Neuronal stem cell (in vitro differentiated cells): ENCODE measurements at regions not wholly inside any gene's neighbourhood (a gene's known extent, or its start where the extent isn't known, plus 50 kb on each side); places are given as distances from the start of the nearest gene placed in this dataset.

Experiments
- DNase-seq: peaks from one replicate; pipeline ENCODE4 v3.0.0-alpha.2; 2013; ENCODE audit warnings: low spot score
- H2AFZ ChIP-seq: one replicate; pipeline ENCODE4 v1.6.1; 2013; ENCODE audit warnings: mild to moderate bottlenecking, low read length, inconsistent platforms
- H2AK5ac ChIP-seq: 2 replicates; pipeline ENCODE4 v1.6.1; 2013; ENCODE audit warnings: low read depth, mild to moderate bottlenecking, inconsistent platforms, low read length, moderate library complexity, mixed read lengths
- H2BK120ac ChIP-seq: 2 replicates; pipeline ENCODE4 v1.6.1; 2013; ENCODE audit warnings: low read depth, mild to moderate bottlenecking, inconsistent platforms, low read length, moderate library complexity, mixed read lengths
- H2BK12ac ChIP-seq: one replicate; pipeline ENCODE4 v1.6.1; 2013; ENCODE audit warnings: low read length, inconsistent platforms
- H2BK15ac ChIP-seq: 2 replicates; pipeline ENCODE4 v1.6.1; 2013; ENCODE audit warnings: mild to moderate bottlenecking, low read length, inconsistent platforms, mixed read lengths
- H2BK5ac ChIP-seq: one replicate; pipeline ENCODE4 v1.6.1; 2013; ENCODE audit warnings: inconsistent platforms, mild to moderate bottlenecking, low read length, moderate library complexity
- H3K14ac ChIP-seq: one replicate; pipeline ENCODE4 v1.6.1; 2013; ENCODE audit warnings: low read length, inconsistent platforms
- H3K18ac ChIP-seq: 2 replicates; pipeline ENCODE4 v1.6.1; 2013; ENCODE audit warnings: low read length, inconsistent platforms
- H3K23ac ChIP-seq: 2 replicates; pipeline ENCODE4 v1.6.1; 2013; ENCODE audit warnings: low read depth, mild to moderate bottlenecking, mixed read lengths, low read length, inconsistent platforms; ENCODE audit not compliant: poor library complexity
- H3K27ac ChIP-seq: replicated peaks from 3 replicates; pipeline ENCODE4 v1.5.1; 2013; ENCODE audit warnings: low read length, inconsistent platforms
- H3K27me3 ChIP-seq, 3 experiments: 2 replicates each; pipeline ENCODE4 v1.6.1; 2013; ENCODE audit warnings: low read length in 3 of 3, mild to moderate bottlenecking in 2 of 3, inconsistent platforms in 1 of 3, low read depth in 1 of 3, mixed read lengths in 1 of 3, moderate library complexity in 1 of 3; ENCODE audit not compliant: control insufficient read depth in 3 of 3, insufficient read depth in 3 of 3
- H3K36me3 ChIP-seq, 2 donors: replicated peaks in 1 of 2; 2 replicates each; pipeline ENCODE4 v1.6.1; 2013; ENCODE audit warnings: low read length in 2 of 2; ENCODE audit not compliant: control insufficient read depth in 2 of 2, insufficient read depth in 2 of 2
- H3K4ac ChIP-seq: 2 replicates; pipeline ENCODE4 v1.6.1; 2013; ENCODE audit warnings: inconsistent platforms, mild to moderate bottlenecking, low read length, moderate library complexity
- H3K4me1 ChIP-seq, 2 donors: 1 replicate in 1 of 2; 2 replicates in 1 of 2; pipeline ENCODE4 v1.6.1; 2013; ENCODE audit warnings: low read length in 2 of 2, low read depth in 1 of 2; ENCODE audit not compliant: control insufficient read depth in 2 of 2, insufficient read depth in 1 of 2
- H3K4me2 ChIP-seq: one replicate; pipeline ENCODE4 v1.6.1; 2013; ENCODE audit warnings: mild to moderate bottlenecking, low read length, inconsistent platforms; ENCODE audit not compliant: insufficient read depth, poor library complexity, severe bottlenecking
- H3K4me3 ChIP-seq, 2 donors: 2 replicates each; pipeline ENCODE4 v1.5.1; 2013; ENCODE audit warnings: low read length in 2 of 2, mild to moderate bottlenecking in 2 of 2, inconsistent platforms in 1 of 2, moderate library complexity in 1 of 2
- H3K79me1 ChIP-seq: one replicate; pipeline ENCODE4 v1.6.1; 2013; ENCODE audit warnings: low read depth, mild to moderate bottlenecking, inconsistent platforms, low read length, moderate library complexity
- H3K9ac ChIP-seq: one replicate; pipeline ENCODE4 v1.6.1; 2013; ENCODE audit warnings: mild to moderate bottlenecking, low read depth, low read length, inconsistent platforms; ENCODE audit not compliant: poor library complexity
- H3K9me3 ChIP-seq, 2 donors: replicated peaks in 1 of 2; 2 replicates each; pipeline versions ENCODE3 to v1.6.1; 2013; ENCODE audit warnings: low read length in 2 of 2, mild to moderate bottlenecking in 2 of 2, inconsistent platforms in 1 of 2, low read depth in 1 of 2, mixed read lengths in 1 of 2, moderate library complexity in 1 of 2; ENCODE audit not compliant: control insufficient read depth in 2 of 2, insufficient read depth in 1 of 2
- H4K8ac ChIP-seq: one replicate; pipeline ENCODE4 v1.6.1; 2013; ENCODE audit warnings: low read depth, mild to moderate bottlenecking, inconsistent platforms, low read length, moderate library complexity
- H4K91ac ChIP-seq: one replicate; pipeline ENCODE4 v1.6.1; 2013; ENCODE audit warnings: low read length, low read depth, mild to moderate bottlenecking, inconsistent platforms; ENCODE audit not compliant: poor library complexity
- WGBS, 2 donors: extraction: QIAGEN DNeasy Blood & Tissue Kit; methylation state at CpG; one replicate each; pipeline ENCODE4 v1.1.7; 2013; ENCODE audit warnings: missing lambda C conversion rate in 2 of 2, mixed read lengths in 1 of 2; ENCODE audit not compliant: insufficient read length in 2 of 2, insufficient replicate concordance in 1 of 2; ENCODE audit errors: extremely low coverage in 2 of 2; 5-methylcytosine and 5-hydroxymethylcytosine counted together

DNA sequence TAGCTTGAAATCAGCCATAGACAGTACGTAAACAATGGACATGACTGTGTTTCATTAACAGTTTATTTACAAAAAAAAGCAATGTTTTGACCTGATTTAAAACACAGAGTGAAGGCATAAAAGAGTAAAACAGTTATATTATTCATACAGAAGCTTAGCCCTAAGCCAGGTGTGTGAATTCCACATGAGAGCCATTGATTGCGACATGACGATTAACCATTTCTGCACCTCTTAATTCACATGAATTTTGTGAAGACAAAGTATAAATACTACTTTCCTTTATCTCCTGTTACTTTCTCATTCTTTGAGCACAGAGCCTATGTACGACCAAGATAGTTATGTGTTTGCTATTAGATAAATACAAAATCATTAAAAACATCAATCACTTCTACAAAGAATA lies 55.0 kb upstream of the MAGEB18 start:
- WGBS, 2 donors = no CpG with 5 or more reads among the region's 4 CpGs
- Histone ChIP-seq H3K27me3 (no peaks in the 10 kb centered on the region), H3K4me3 (no peak overlapping the region), H4K91ac (no peak overlapping the region), H3K14ac (no peak overlapping the region), H3K9ac (no peak overlapping the region), H3K27ac (no peak overlapping the region), H2BK120ac (no peak overlapping the region), H2AK5ac (no peak overlapping the region), H2BK5ac (no peak overlapping the region), H2AFZ (no peak overlapping the region), H3K36me3 (no peaks in the 10 kb centered on the region), H2BK12ac (no peak overlapping the region), H2BK15ac (no peak overlapping the region), H3K4me1 (no peaks in the 10 kb centered on the region), H3K4ac (no peak overlapping the region), H3K23ac (no peak overlapping the region), H3K9me3 (no peaks in the 10 kb centered on the region), H3K18ac (no peak overlapping the region), H4K8ac (no peak overlapping the region), H3K79me1 (no peaks in the 10 kb centered on the region), H3K4me2 (no peak overlapping the region)
- no peak for DNase-seq
